HCT116 (cell line): ENCODE measurements at regions not wholly inside any gene's neighbourhood (a gene's known extent, or its start where the extent isn't known, plus 50 kb on each side); places are given as distances from the start of the nearest gene placed in this dataset.

Experiments used
- ATAC-seq: fragments of 200-7000 bp; cut with Tn5 transposase; 2 replicates; pipeline ENCODE4 v1.9.1; 2020; ENCODE audit warnings: mild to moderate bottlenecking, moderate library complexity
- BruUV-seq: library from RNA; stranded (reverse); fragments of 400-500 nt; replicated peaks from 2 replicates; lab custom pipeline; 2021; lab: Mats Ljungman, UMichigan
- CTCF ChIA-PET: fragments of 300-600 bp; sonication (Branson Sonifier 250); formaldehyde crosslinking; loops from one replicate; lab custom pipeline; 2021; ENCODE audit warnings: antibody characterized with exemption; lab: Charles Lee
- POLR2A ChIA-PET: fragments of 300-600, 350-600 bp; sonication (Branson Sonifier 250); formaldehyde crosslinking; loops from one replicate; lab custom pipeline; 2021; ENCODE audit warnings: antibody characterized with exemption; lab: Charles Lee
- RAD21 ChIA-PET, 2 experiments: fragments of 300-600 bp; sonication (Branson Sonifier 250); formaldehyde crosslinking; loops; one replicate each; lab custom pipeline; 2023; ENCODE audit warnings: low total read pairs in 2 of 2; ENCODE audit not compliant: uncharacterized antibody in 2 of 2, unreplicated experiment in 2 of 2, low non-redundant PET in 1 of 2; lab: Charles Lee
- DNase-seq: peaks from one replicate; pipeline ENCODE4 v3.0.0-alpha.2; 2010; ENCODE audit warnings: low read depth, low spot score
- H2AFZ ChIP-seq: fragments of 200-600 bp; shearing (Covaris generic), sonication (generic); 2 replicates; pipeline ENCODE4 v1.6.1; 2017; ENCODE audit warnings: low read depth, mixed run types, mixed read lengths, antibody characterized with exemption, low read length; ENCODE audit not compliant: poor library complexity, severe bottlenecking
- H3K27ac ChIP-seq: 2 replicates; pipeline ENCODE4 v1.5.1; 2012; ENCODE audit warnings: low read depth, low read length
- H3K27me3 ChIP-seq: fragments of 200-600 bp; sonication (generic); 2 replicates; pipeline ENCODE4 v1.6.1; 2016; ENCODE audit warnings: mixed run types, low read length, mixed read lengths; ENCODE audit not compliant: insufficient read depth
- H3K36me3 ChIP-seq, 2 experiments: fragments of 200-500 bp in 1 of 2; fragments of 200-600 bp in 1 of 2; sonication (Bioruptor generic) in 1 of 2; sonication (generic) in 1 of 2; 2 replicates each; pipeline versions ENCODE4 v1.5.1 to v1.6.1; 2014 to 2016; ENCODE audit warnings: low read length in 2 of 2, inconsistent platforms in 1 of 2, mixed read lengths in 1 of 2, mixed run types in 1 of 2; ENCODE audit not compliant: insufficient read depth in 2 of 2, control insufficient read depth in 1 of 2
- H3K4me1 ChIP-seq, 2 experiments: fragments of 200-600 bp in 1 of 2; sonication (generic) in 1 of 2; 2 replicates each; pipeline versions ENCODE4 v1.5.1 to v1.6.1; 2012 to 2017; ENCODE audit warnings: low read length in 2 of 2, inconsistent platforms in 1 of 2, mild to moderate bottlenecking in 1 of 2, mixed read lengths in 1 of 2, mixed run types in 1 of 2, moderate library complexity in 1 of 2; ENCODE audit not compliant: insufficient read depth in 2 of 2, control insufficient read depth in 1 of 2
- H3K4me2 ChIP-seq: fragments of 200-600 bp; sonication (generic); 2 replicates; pipeline ENCODE4 v1.6.1; 2017; ENCODE audit warnings: mixed run types, low read length, mixed read lengths
- H3K4me3 ChIP-seq, 2 experiments: fragments of 200-600 bp in 1 of 2; sonication (generic) in 1 of 2; replicated peaks in 1 of 2; 2 replicates each; pipeline ENCODE4 v1.5.1; 2011 to 2016; ENCODE audit warnings: low read length in 2 of 2, control low read depth in 1 of 2, low read depth in 1 of 2, mild to moderate bottlenecking in 1 of 2, mixed read lengths in 1 of 2, mixed run types in 1 of 2
- H3K79me2 ChIP-seq: fragments of 200-600 bp; sonication (generic); 2 replicates; pipeline ENCODE4 v1.6.1; 2017; ENCODE audit warnings: mild to moderate bottlenecking, mixed run types, low read length, moderate library complexity, mixed read lengths; ENCODE audit not compliant: insufficient read depth
- H3K9ac ChIP-seq: fragments of 200-600 bp; sonication (generic); 2 replicates; pipeline ENCODE4 v1.6.1; 2016; ENCODE audit warnings: low read length, mixed read lengths
- H3K9me2 ChIP-seq: fragments of 200-600 bp; sonication (generic), shearing (Covaris generic); 2 replicates; pipeline ENCODE4 v1.6.1; 2017; ENCODE audit warnings: mixed run types, mild to moderate bottlenecking, moderate library complexity; ENCODE audit not compliant: insufficient read depth
- H3K9me3 ChIP-seq, 2 experiments: fragments of 200-500 bp in 1 of 2; fragments of 200-600 bp in 1 of 2; sonication (Bioruptor generic) in 1 of 2; sonication (generic) in 1 of 2; 2 replicates each; pipeline ENCODE4 v1.6.1; 2014 to 2017; ENCODE audit warnings: low read length in 2 of 2, mixed read lengths in 2 of 2, inconsistent platforms in 1 of 2, low read depth in 1 of 2, mild to moderate bottlenecking in 1 of 2, mixed run types in 1 of 2, moderate library complexity in 1 of 2; ENCODE audit not compliant: control insufficient read depth in 1 of 2, insufficient read depth in 1 of 2
- H4K20me1 ChIP-seq: fragments of 200-600 bp; sonication (generic), shearing (Covaris generic); 2 replicates; pipeline ENCODE4 v1.6.1; 2017; ENCODE audit warnings: mixed run types, mild to moderate bottlenecking, moderate library complexity; ENCODE audit not compliant: insufficient read depth
- ATF3 ChIP-seq: IDR thresholded peaks from 2 replicates; pipeline ENCODE4 v1.6.1; 2012
- CTCF ChIP-seq, 3 experiments: fragments of 200-600 bp in 1 of 3; sonication (generic) in 1 of 3; IDR thresholded peaks in 2 of 3; conservative IDR thresholded peaks in 1 of 3; 2 replicates each; pipeline ENCODE4 v1.5.1; 2012 to 2017; ENCODE audit warnings: low read depth in 2 of 3, low read length in 2 of 3, antibody characterized with exemption in 1 of 3, borderline replicate concordance in 1 of 3, control low read depth in 1 of 3, mild to moderate bottlenecking in 1 of 3, mixed read lengths in 1 of 3, mixed run types in 1 of 3, moderate library complexity in 1 of 3; ENCODE audit not compliant: insufficient read depth in 1 of 3
- EGR1 ChIP-seq: IDR thresholded peaks from 2 replicates; pipeline ENCODE4 v1.6.1; 2012; ENCODE audit warnings: low read depth
- ELF1 ChIP-seq: IDR thresholded peaks from 2 replicates; pipeline ENCODE4 v1.6.1; 2012; ENCODE audit warnings: low read depth, borderline replicate concordance
- EZH2 ChIP-seq: fragments of 200-600 bp; sonication (generic); IDR thresholded peaks from 2 replicates; pipeline ENCODE4 v1.6.1; 2017; ENCODE audit warnings: antibody characterized with exemption, mixed run types
- EZH2phosphoT487 ChIP-seq: fragments of 200-600 bp; IDR thresholded peaks from 2 replicates; pipeline ENCODE4 v1.6.1; 2018; ENCODE audit warnings: antibody characterized with exemption, borderline replicate concordance
- JUND ChIP-seq: IDR thresholded peaks from 2 replicates; pipeline ENCODE4 v1.6.1; 2012
- MAX ChIP-seq: IDR thresholded peaks from 2 replicates; pipeline ENCODE4 v1.6.1; 2012
- POLR2A ChIP-seq: IDR thresholded peaks from 2 replicates; pipeline ENCODE4 v1.7.0; 2011; ENCODE audit warnings: borderline replicate concordance; ENCODE audit not compliant: insufficient read depth, insufficient read length; ENCODE audit errors: extremely low read depth
- RAD21 ChIP-seq: IDR thresholded peaks from 2 replicates; pipeline ENCODE4 v1.6.1; 2012; ENCODE audit warnings: low read depth, mild to moderate bottlenecking
- REST ChIP-seq: IDR thresholded peaks from 2 replicates; pipeline ENCODE4 v1.6.1; 2012; ENCODE audit warnings: low read depth
- SP1 ChIP-seq: IDR thresholded peaks from 2 replicates; pipeline ENCODE4 v1.6.1; 2012; ENCODE audit warnings: low read depth
- SRF ChIP-seq: IDR thresholded peaks from 2 replicates; pipeline ENCODE4 v1.6.1; 2012; ENCODE audit warnings: low read depth
- TCF7L2 ChIP-seq: IDR thresholded peaks from 2 replicates; pipeline ENCODE4 v1.7.0; 2011; ENCODE audit warnings: borderline replicate concordance, inconsistent platforms; ENCODE audit not compliant: insufficient read depth, insufficient read length; ENCODE audit errors: extremely low read depth
- YY1 ChIP-seq: IDR thresholded peaks from 2 replicates; pipeline ENCODE4 v1.6.1; 2011; ENCODE audit warnings: low read length, low read depth, moderate library complexity, mild to moderate bottlenecking; ENCODE audit not compliant: insufficient replicate concordance; ENCODE audit errors: extremely low read depth
- ZBTB33 ChIP-seq: IDR thresholded peaks from 2 replicates; pipeline ENCODE4 v1.6.1; 2011; ENCODE audit warnings: mild to moderate bottlenecking, low read length, moderate library complexity; ENCODE audit not compliant: insufficient replicate concordance; ENCODE audit errors: extremely low read depth
- ZFX ChIP-seq: fragments of 450-650 bp; IDR thresholded peaks from 2 replicates; pipeline ENCODE4 v1.6.1; 2017
- ZNF274 ChIP-seq: fragments of 200-500 bp; sonication (Bioruptor generic); IDR thresholded peaks from 2 replicates; pipeline ENCODE4 v1.6.1; 2014; ENCODE audit warnings: mild to moderate bottlenecking, low read depth, low read length, inconsistent platforms
- intact Hi-C: fragments of 100-400 bp; cut with micrococcal nuclease; formaldehyde crosslinking; loops from 2 replicates; pipeline ENCODE4 v1.10.0; 2022

- Histone ChIP-seq H3K4me3 (no peak overlapping the region), H2AFZ (no peak overlapping the region), H3K4me2 (no peak overlapping the region), H4K20me1 (no peaks in the 10 kb centered on the region), H3K4me1 (no peaks in the 10 kb centered on the region), H3K36me3 (no peaks in the 10 kb centered on the region), H3K27ac (no peak overlapping the region), H3K9me2 (no peaks in the 10 kb centered on the region), H3K9ac (no peak overlapping the region), H3K9me3 (peaks cover 0 to 5% of the 10 kb centered on the region in 2 experiments; a peak in 2 of 4 replicates), H3K27me3 (no peaks in the 10 kb centered on the region), H3K79me2 (no peaks in the 10 kb centered on the region)
- intact Hi-C loops, result no loop called here
- ATAC-seq, result no peak
- BruUV-seq, result no TSS peak
- TF ChIP-seq SP1, result no peak
- TF ChIP-seq TCF7L2, result no peak
- TF ChIP-seq POLR2A, result no peak
- TF ChIP-seq ZFX, result no peak
- no peak for TF ChIP-seq SRF
- no peak for TF ChIP-seq ZNF274
- TF ChIP-seq EZH2phosphoT487, result no peak
- no peak for TF ChIP-seq ZBTB33
- TF ChIP-seq YY1, result no peak
- TF ChIP-seq CTCF (IDR thresholded peaks at IDR 0.05 in 2 of 3, conservative IDR thresholded peaks at IDR 0.05 in 1 of 3; ENCODE audit: borderline replicate concordance in 1 of 3, insufficient read depth in 1 of 3, low read depth in 2 of 3, low read length in 2 of 3), result no peak
- TF ChIP-seq EGR1, result no peak
- TF ChIP-seq MAX, result no peak
- TF ChIP-seq RAD21, result no peak
- no peak for TF ChIP-seq ATF3
- no peak for TF ChIP-seq EZH2
- no peak for TF ChIP-seq JUND
- TF ChIP-seq ELF1, result no peak
- TF ChIP-seq REST, result no peak
- ChIA-PET POLR2A (no interaction called here), RAD21 (no interaction called here), CTCF (no interaction called here)
- no peak for DNase-seq
Measured at GRCh38 chr11:91244912-91245311, 979.7 kb upstream of the FAT3 start.
